Trophoblast cell (in vitro differentiated cells and primary cell): ENCODE measurements at regions not wholly inside any gene's neighbourhood (a gene's known extent, or its start where the extent isn't known, plus 50 kb on each side); places are given as distances from the start of the nearest gene placed in this dataset.

ENCODE experiments used
- DNase-seq, 2 donors: peaks; one replicate each; pipeline ENCODE4 v3.0.0-alpha.2; 2016
- H2AFZ ChIP-seq: 2 replicates; pipeline ENCODE4 v1.6.1; 2013; ENCODE audit warnings: low read length, moderate library complexity, mild to moderate bottlenecking; ENCODE audit not compliant: insufficient read depth, poor library complexity
- H2AK5ac ChIP-seq: 2 replicates; pipeline ENCODE4 v1.6.1; 2013; ENCODE audit warnings: mild to moderate bottlenecking, low read length
- H2BK120ac ChIP-seq: 2 replicates; pipeline ENCODE4 v1.6.1; 2013; ENCODE audit warnings: low read length, mild to moderate bottlenecking, moderate library complexity; ENCODE audit not compliant: insufficient read depth, poor library complexity
- H2BK12ac ChIP-seq: 2 replicates; pipeline ENCODE4 v1.6.1; 2013; ENCODE audit warnings: mild to moderate bottlenecking, low read length, moderate library complexity
- H2BK5ac ChIP-seq: 2 replicates; pipeline ENCODE4 v1.6.1; 2013; ENCODE audit warnings: low read length, low read depth, moderate library complexity, mild to moderate bottlenecking; ENCODE audit not compliant: poor library complexity
- H3K14ac ChIP-seq: 2 replicates; pipeline ENCODE4 v1.6.1; 2013; ENCODE audit warnings: mild to moderate bottlenecking, low read length
- H3K18ac ChIP-seq: 2 replicates; pipeline ENCODE4 v1.6.1; 2013; ENCODE audit warnings: mild to moderate bottlenecking, low read length
- H3K23ac ChIP-seq: 2 replicates; pipeline ENCODE4 v1.6.1; 2013; ENCODE audit warnings: low read length
- H3K27ac ChIP-seq: 2 replicates; pipeline ENCODE4 v1.5.1; 2013; ENCODE audit warnings: low read depth, mild to moderate bottlenecking, inconsistent platforms, low read length, moderate library complexity
- H3K27me3 ChIP-seq: 2 replicates; pipeline ENCODE4 v1.6.1; 2013; ENCODE audit warnings: inconsistent platforms, mild to moderate bottlenecking, low read length, moderate library complexity; ENCODE audit not compliant: insufficient read depth
- H3K36me3 ChIP-seq, 2 experiments: 1 replicate in 1 of 2; 2 replicates in 1 of 2; pipeline ENCODE4 v1.6.1; 2013; ENCODE audit warnings: low read length in 2 of 2, mild to moderate bottlenecking in 2 of 2, moderate library complexity in 1 of 2; ENCODE audit not compliant: insufficient read depth in 2 of 2, control insufficient read depth in 1 of 2
- H3K4ac ChIP-seq: 2 replicates; pipeline ENCODE4 v1.6.1; 2013; ENCODE audit warnings: low read depth, mild to moderate bottlenecking, low read length, moderate library complexity
- H3K4me1 ChIP-seq, 2 experiments: 1 replicate in 1 of 2; 2 replicates in 1 of 2; pipeline ENCODE4 v1.6.1; 2013; ENCODE audit warnings: low read length in 2 of 2, mild to moderate bottlenecking in 2 of 2, moderate library complexity in 1 of 2; ENCODE audit not compliant: insufficient read depth in 2 of 2, control insufficient read depth in 1 of 2
- H3K4me2 ChIP-seq: 2 replicates; pipeline ENCODE4 v1.6.1; 2013; ENCODE audit warnings: inconsistent platforms, mild to moderate bottlenecking, low read length, moderate library complexity
- H3K4me3 ChIP-seq: 2 replicates; pipeline ENCODE4 v1.5.1; 2013; ENCODE audit warnings: mild to moderate bottlenecking, low read depth, low read length, inconsistent platforms
- H3K79me1 ChIP-seq: one replicate; pipeline ENCODE4 v1.6.1; 2013; ENCODE audit warnings: low read length
- H3K79me2 ChIP-seq: 2 replicates; pipeline ENCODE4 v1.6.1; 2013; ENCODE audit warnings: low read length, mild to moderate bottlenecking; ENCODE audit not compliant: control insufficient read depth, insufficient read depth, poor library complexity
- H3K9ac ChIP-seq: 2 replicates; pipeline ENCODE4 v1.6.1; 2013; ENCODE audit warnings: mild to moderate bottlenecking, low read length
- H3K9me3 ChIP-seq: 2 replicates; pipeline ENCODE4 v1.6.1; 2013; ENCODE audit warnings: low read depth, mild to moderate bottlenecking, control low read depth, inconsistent platforms, low read length; ENCODE audit not compliant: insufficient read depth
- H4K12ac ChIP-seq: 2 replicates; pipeline ENCODE4 v1.6.1; 2013; ENCODE audit warnings: low read depth, mild to moderate bottlenecking, low read length, moderate library complexity
- H4K8ac ChIP-seq: 2 replicates; pipeline ENCODE4 v1.6.1; 2013; ENCODE audit warnings: low read depth, mild to moderate bottlenecking, low read length, moderate library complexity
- H4K91ac ChIP-seq: one replicate; pipeline ENCODE4 v1.6.1; 2013; ENCODE audit warnings: low read depth, mild to moderate bottlenecking, low read length, moderate library complexity
- WGBS: extraction: QIAGEN DNeasy Blood & Tissue Kit; methylation state at CpG from one replicate; pipeline ENCODE4 v1.1.7; 2013; ENCODE audit warnings: missing lambda C conversion rate; ENCODE audit not compliant: insufficient read length, insufficient coverage; ENCODE audit errors: extremely low coverage; 5-methylcytosine and 5-hydroxymethylcytosine counted together

- H3K9me3 ChIP-seq = no peaks in the 10 kb centered on the region
- H2BK120ac ChIP-seq = no peak overlapping the region
- WGBS = no CpG with 5 or more reads among the region's 3 CpGs
- no peaks in the 10 kb centered on the region for H3K79me2 ChIP-seq
- H3K27ac ChIP-seq = no peak overlapping the region
- H2BK5ac ChIP-seq = no peak overlapping the region
- H3K27me3 ChIP-seq = no peaks in the 10 kb centered on the region
- peaks cover 18% of the 10 kb centered on the region for H3K79me1 ChIP-seq
- H4K91ac ChIP-seq = no peak overlapping the region
- no peak overlapping the region for H4K8ac ChIP-seq
- H2BK12ac ChIP-seq = no peak overlapping the region
- H3K4me3 ChIP-seq = no peak overlapping the region
- no peak overlapping the region for H4K12ac ChIP-seq
- no peak overlapping the region for H3K14ac ChIP-seq
- no peak overlapping the region for H3K4ac ChIP-seq
- H3K4me2 ChIP-seq = no peak overlapping the region
- H3K9ac ChIP-seq = no peak overlapping the region
- H2AFZ ChIP-seq = no peak overlapping the region
- no peak overlapping the region for H3K18ac ChIP-seq
- DNase-seq = no peak
- no peak overlapping the region for H2AK5ac ChIP-seq
- no peaks in the 10 kb centered on the region for H3K36me3 ChIP-seq
- H3K23ac ChIP-seq = no peak overlapping the region
- H3K4me1 ChIP-seq = peaks cover 0 to 4% of the 10 kb centered on the region in 2 experiments
These were observed 79.9 kb upstream of the PCDH18 start for GRCh38 chr4:137611998-137612700.

GRCh38 chr4:137610960-137611359, 78.7 kb upstream of the PCDH18 start:
- H2AK5ac ChIP-seq = peak overlapping the region; percentile 3
- peak in 1 of 2 donors; percentile 3 for DNase-seq
- H3K14ac ChIP-seq = peak overlapping the region; percentile 18
- H3K4me1 ChIP-seq = peaks cover 0 to 4% of the 10 kb centered on the region in 2 experiments
- no peak overlapping the region for H3K4me2 ChIP-seq
- peaks cover 18% of the 10 kb centered on the region for H3K79me1 ChIP-seq
- no peaks in the 10 kb centered on the region for H3K9me3 ChIP-seq
- no peaks in the 10 kb centered on the region for H3K36me3 ChIP-seq
- no peak overlapping the region for H2AFZ ChIP-seq
- no peak overlapping the region for H3K9ac ChIP-seq
- peak overlapping the region; percentile 24 for H2BK5ac ChIP-seq
- no peak overlapping the region for H3K23ac ChIP-seq
- peak overlapping the region; percentile 16 for H2BK120ac ChIP-seq
- no peak overlapping the region for H3K4me3 ChIP-seq
- no peak overlapping the region for H3K27ac ChIP-seq
- peak overlapping the region; percentile 6 for H4K8ac ChIP-seq
- WGBS = no CpG with 5 or more reads among the region's 2 CpGs
- peak overlapping the region; percentile 24 for H3K4ac ChIP-seq
- H4K91ac ChIP-seq = peak overlapping the region; percentile 20
- H3K79me2 ChIP-seq = no peaks in the 10 kb centered on the region
- peak overlapping the region; percentile 9 for H2BK12ac ChIP-seq
- no peak overlapping the region for H3K18ac ChIP-seq
- H3K27me3 ChIP-seq = no peaks in the 10 kb centered on the region
- H4K12ac ChIP-seq = no peak overlapping the region

GRCh38 chr4:137609718-137610430, 77.6 kb upstream of the PCDH18 start:
- no peak overlapping the region for H2AK5ac ChIP-seq
- no peak overlapping the region for H3K18ac ChIP-seq

DNA sequence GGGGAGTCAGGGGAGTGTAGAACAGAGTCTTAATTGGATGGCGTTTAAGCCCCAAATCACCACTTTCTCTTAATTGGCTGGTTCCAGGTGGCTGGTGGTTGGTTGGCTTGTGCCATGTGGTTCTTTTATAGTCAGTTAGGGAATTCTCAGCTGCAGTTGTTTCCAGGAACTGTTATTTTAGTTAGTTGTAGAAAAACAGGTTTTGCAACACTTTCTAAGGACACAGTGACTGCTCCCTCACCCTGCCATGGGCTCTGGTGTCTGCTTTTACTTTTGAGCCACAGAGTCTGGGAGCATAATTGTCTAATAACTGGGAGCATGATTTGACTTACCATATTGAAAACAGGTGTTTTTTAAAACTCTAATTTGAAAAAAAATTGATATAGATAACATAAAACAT, 75.8 kb upstream of the PCDH18 start:
- no peak overlapping the region for H3K4me3 ChIP-seq
- H2BK5ac ChIP-seq = peak overlapping the region; percentile 89
- H3K27me3 ChIP-seq = no peaks in the 10 kb centered on the region
- peaks cover 0 to 8% of the 10 kb centered on the region in 2 experiments for H3K4me1 ChIP-seq
- H2AK5ac ChIP-seq = no peak overlapping the region
- peaks cover 17% of the 10 kb centered on the region for H3K79me1 ChIP-seq
- H2BK12ac ChIP-seq = no peak overlapping the region
- H3K79me2 ChIP-seq = peaks cover under 1% of the 10 kb centered on the region
- peak overlapping the region; percentile 16 for H4K8ac ChIP-seq
- no peak overlapping the region for H3K9ac ChIP-seq
- peak overlapping the region; percentile 92 for H3K27ac ChIP-seq
- H3K4ac ChIP-seq = no peak overlapping the region
- peak; percentile 19 to 58 for DNase-seq
- no peak overlapping the region for H3K23ac ChIP-seq
- H3K14ac ChIP-seq = peak overlapping the region; percentile 7
- no peaks in the 10 kb centered on the region for H3K9me3 ChIP-seq
- WGBS = no CpG with 5 or more reads among the region's 1 CpG
- H2BK120ac ChIP-seq = no peak overlapping the region
- H3K36me3 ChIP-seq = no peaks in the 10 kb centered on the region
- H3K18ac ChIP-seq = no peak overlapping the region
- no peak overlapping the region for H3K4me2 ChIP-seq
- H4K91ac ChIP-seq = peak overlapping the region; percentile 35
- no peak overlapping the region for H4K12ac ChIP-seq
- H2AFZ ChIP-seq = no peak overlapping the region

More at GRCh38 chr4:137609718-137610430, 77.6 kb upstream of the PCDH18 start:
- Histone ChIP-seq H4K91ac (no peak overlapping the region), H4K8ac (no peak overlapping the region), H3K79me2 (no peaks in the 10 kb centered on the region), H3K4me2 (no peak overlapping the region), H3K4ac (no peak overlapping the region), H2AFZ (no peak overlapping the region), H3K9ac (no peak overlapping the region), H2BK120ac (no peak overlapping the region), H3K36me3 (no peaks in the 10 kb centered on the region), H3K4me1 (peaks cover 0 to 4% of the 10 kb centered on the region in 2 experiments), H2BK12ac (no peak overlapping the region), H3K79me1 (peaks cover 18% of the 10 kb centered on the region), H2BK5ac (peak overlapping the region; percentile 73), H3K27me3 (no peaks in the 10 kb centered on the region), H3K14ac (no peak overlapping the region), H3K9me3 (no peaks in the 10 kb centered on the region), H4K12ac (no peak overlapping the region), H3K27ac (peak overlapping the region; percentile 91), H3K23ac (no peak overlapping the region), H3K4me3 (no peak overlapping the region)
- DNase-seq = no peak
- WGBS = no CpG with 5 or more reads among the region's 4 CpGs
